HG02610 (cell line): ENCODE measurements at regions not wholly inside any gene's neighbourhood (a gene's known extent, or its start where the extent isn't known, plus 50 kb on each side); places are given as distances from the start of the nearest gene placed in this dataset.
"Not testable (repeated sequence)": the region's sequence is repeated elsewhere in the genome, so short reads cannot be mapped to it uniquely, and the experiment has no call there.

Source experiments
- ATAC-seq: cut with Tn5 transposase; IDR thresholded peaks from one replicate; pipeline ENCODE4 v1.9.1; 2021; ENCODE audit warnings: mild to moderate bottlenecking, moderate library complexity; ENCODE audit not compliant: unreplicated experiment

- ATAC-seq, result no peak
Measured at GRCh38 chr2:58730764-58731487, 489.8 kb upstream of the FANCL start.

- ATAC-seq, result no peak
Measured at GRCh38 chr2:58727981-58728656, 487.0 kb upstream of the FANCL start.

GRCh38 chr2:58721912-58722591 is 480.9 kb upstream of the FANCL start:
- no peak for ATAC-seq

GRCh38 chr2:58720770-58721697 is 479.9 kb upstream of the FANCL start:
- no peak for ATAC-seq

GRCh38 chr2:58720033-58720769 is 479.1 kb upstream of the FANCL start:
- ATAC-seq, result no peak

GRCh38 chr2:58715344-58715743 is 474.2 kb upstream of the FANCL start:
- no peak for ATAC-seq

GRCh38 chr2:58714238-58714637 is 473.1 kb upstream of the FANCL start:
- ATAC-seq, result no peak

GRCh38 chr2:58710795-58711279 is 469.7 kb upstream of the FANCL start:
- no peak for ATAC-seq

GRCh38 chr2:58709687-58710354 is 468.7 kb upstream of the FANCL start:
- no peak for ATAC-seq

GRCh38 chr2:58709274-58709673 is 468.1 kb upstream of the FANCL start:
- no peak for ATAC-seq

- ATAC-seq, result no peak
Measured at GRCh38 chr2:58708565-58708964, 467.4 kb upstream of the FANCL start.

- ATAC-seq, result peak; percentile 51
Measured at GRCh38 chr2:58702302-58702885, 461.3 kb upstream of the FANCL start.

- peak; percentile 62 for ATAC-seq
Measured at GRCh38 chr2:58701688-58702301, 460.7 kb upstream of the FANCL start.

GRCh38 chr2:58700591-58700990 is 459.5 kb upstream of the FANCL start:
- no peak for ATAC-seq

- no peak for ATAC-seq
Measured at GRCh38 chr2:58699411-58699810, 458.3 kb upstream of the FANCL start.

- no peak for ATAC-seq
Measured at GRCh38 chr2:58698620-58699019, 457.5 kb upstream of the FANCL start.

GRCh38 chr2:58694114-58694513 is 453.0 kb upstream of the FANCL start:
- not testable (repeated sequence) for ATAC-seq

- ATAC-seq, result not testable (repeated sequence)
Measured at GRCh38 chr2:58691041-58691440, 449.9 kb upstream of the FANCL start.

GRCh38 chr2:58688813-58689212 is 447.7 kb upstream of the FANCL start:
- no peak for ATAC-seq
